ENCODE measurements at regions not wholly inside any gene's neighbourhood (a gene's known extent, or its start where the extent isn't known, plus 50 kb on each side); places are given as distances from the start of the nearest gene placed in this dataset.

- H3K4me1 Mint-ChIP-seq (ENCODE audit: low read depth) = no peaks in the 10 kb centered on the region
- no peaks in the 10 kb centered on the region for H3K27me3 Mint-ChIP-seq (ENCODE audit: low read depth)
- DNase-seq (no peak), ATAC-seq (no peak)
- ChIA-PET CTCF (no interaction called here), POLR2A (no interaction called here)
- no peak overlapping the region for H3K27ac Mint-ChIP-seq
- peaks cover 14% of the 10 kb centered on the region for H3K9me3 Mint-ChIP-seq (ENCODE audit: insufficient read depth)
- H3K36me3 Mint-ChIP-seq (ENCODE audit: low read depth) = no peaks in the 10 kb centered on the region
- no peak overlapping the region for H3K4me3 Mint-ChIP-seq
These were observed 185.1 kb downstream of the PRR20E start for GRCh38 chr13:57352114-57352513.

- ChIA-PET POLR2A (no interaction called here), CTCF (no interaction called here)
- no peak overlapping the region for H3K4me3 Mint-ChIP-seq
- no peaks in the 10 kb centered on the region for H3K27me3 Mint-ChIP-seq (ENCODE audit: low read depth)
- no peaks in the 10 kb centered on the region for H3K36me3 Mint-ChIP-seq (ENCODE audit: low read depth)
- H3K4me1 Mint-ChIP-seq (ENCODE audit: low read depth) = no peaks in the 10 kb centered on the region
- H3K27ac Mint-ChIP-seq = no peak overlapping the region
- peaks cover 11% of the 10 kb centered on the region for H3K9me3 Mint-ChIP-seq (ENCODE audit: insufficient read depth)
- ATAC-seq (no peak), DNase-seq (no peak)
These were observed 186.8 kb downstream of the PRR20E start for GRCh38 chr13:57353831-57354230.

DNA sequence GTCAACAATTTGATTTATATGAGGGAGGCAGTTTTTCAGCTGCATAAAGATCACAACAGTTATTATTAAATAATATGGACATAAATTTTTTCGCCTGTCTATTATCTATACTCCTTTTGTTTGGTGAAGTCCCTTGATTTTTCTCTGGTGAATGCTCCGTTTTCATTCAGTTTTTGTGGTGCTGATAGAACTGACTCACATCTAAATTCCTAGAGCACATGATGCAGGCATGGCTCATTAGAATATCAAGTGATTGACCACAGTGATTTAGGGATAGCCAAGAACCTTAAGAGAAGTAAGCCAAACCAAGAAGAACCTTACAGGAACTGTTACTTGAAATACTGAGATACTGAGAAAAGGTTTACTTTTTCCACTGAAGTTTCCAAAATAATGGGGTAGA is 208.9 kb downstream of the PRR20E start:
- Mint-ChIP-seq H3K9me3 (ENCODE audit: insufficient read depth) (peaks cover 10% of the 10 kb centered on the region), H3K4me3 (no peak overlapping the region), H3K27me3 (ENCODE audit: low read depth) (no peaks in the 10 kb centered on the region), H3K4me1 (ENCODE audit: low read depth) (no peaks in the 10 kb centered on the region), H3K36me3 (ENCODE audit: low read depth) (no peaks in the 10 kb centered on the region), H3K27ac (no peak overlapping the region)
- ChIA-PET CTCF (no interaction called here), POLR2A (no interaction called here)
- DNase-seq (no peak), ATAC-seq (no peak)

DNA sequence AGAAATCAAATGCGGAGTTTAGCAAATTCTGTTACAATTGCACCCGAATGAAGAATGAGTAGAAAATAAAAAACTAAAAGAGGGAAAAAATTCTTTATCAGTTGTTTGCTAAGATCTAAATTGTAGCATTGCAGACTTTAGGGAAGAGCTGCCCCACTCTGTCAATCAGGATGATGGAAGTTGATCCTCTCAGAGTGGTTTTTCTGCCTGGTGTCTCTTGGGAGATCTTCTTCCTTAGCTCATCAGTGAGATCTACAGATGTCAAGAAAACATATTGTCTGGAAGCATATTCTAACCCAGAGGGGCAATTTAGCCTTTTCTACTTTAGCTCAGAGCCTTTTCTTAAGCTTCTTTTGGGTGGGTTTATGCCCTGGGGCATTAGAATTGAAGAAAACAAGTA is 223.2 kb upstream of the PCDH17 start:
- Mint-ChIP-seq H3K27me3 (ENCODE audit: low read depth) (no peaks in the 10 kb centered on the region), H3K36me3 (ENCODE audit: low read depth) (no peaks in the 10 kb centered on the region), H3K4me1 (ENCODE audit: low read depth) (no peaks in the 10 kb centered on the region), H3K4me3 (no peak overlapping the region), H3K9me3 (ENCODE audit: insufficient read depth) (peaks cover 26% of the 10 kb centered on the region), H3K27ac (no peak overlapping the region)
- CTCF ChIA-PET = no interaction called here
- DNase-seq = no peak
- no peak for ATAC-seq
- POLR2A ChIA-PET = no interaction called here

- ATAC-seq = no peak
- Mint-ChIP-seq H3K4me3 (no peak overlapping the region), H3K27me3 (ENCODE audit: low read depth) (no peaks in the 10 kb centered on the region), H3K36me3 (ENCODE audit: low read depth) (no peaks in the 10 kb centered on the region), H3K9me3 (ENCODE audit: insufficient read depth) (peaks cover 26% of the 10 kb centered on the region), H3K4me1 (ENCODE audit: low read depth) (no peaks in the 10 kb centered on the region), H3K27ac (no peak overlapping the region)
- ChIA-PET CTCF (no interaction called here), POLR2A (no interaction called here)
- no peak for DNase-seq
These were observed 222.4 kb upstream of the PCDH17 start for GRCh38 chr13:57409121-57409520.

DNA sequence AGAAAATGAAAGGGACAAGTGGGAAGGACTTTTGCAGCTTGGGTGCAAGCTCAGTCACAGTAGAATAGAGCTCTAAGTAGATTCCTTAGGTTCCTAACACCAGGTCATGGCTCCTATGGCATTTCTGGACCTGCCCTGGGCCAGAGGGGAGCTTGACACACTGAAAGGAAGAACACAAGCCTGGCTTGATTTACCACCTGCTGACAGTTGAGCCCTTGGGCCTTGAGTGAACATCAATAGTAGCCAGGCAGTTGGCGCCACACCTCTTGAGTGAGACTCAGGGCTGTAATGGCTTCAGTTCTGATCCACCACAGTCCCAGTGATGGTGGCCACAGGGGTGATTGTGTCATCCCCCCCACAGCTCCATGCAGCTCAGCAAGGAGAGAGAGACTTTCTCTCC is 221.9 kb upstream of the PCDH17 start:
- no peak for DNase-seq
- Mint-ChIP-seq H3K4me1 (ENCODE audit: low read depth) (no peaks in the 10 kb centered on the region), H3K9me3 (ENCODE audit: insufficient read depth) (peaks cover 26% of the 10 kb centered on the region), H3K4me3 (no peak overlapping the region), H3K36me3 (ENCODE audit: low read depth) (no peaks in the 10 kb centered on the region), H3K27me3 (ENCODE audit: low read depth) (no peaks in the 10 kb centered on the region), H3K27ac (no peak overlapping the region)
- no peak for ATAC-seq
- CTCF ChIA-PET = no interaction called here
- POLR2A ChIA-PET = no interaction called here

GRCh38 chr13:57418067-57418677 is 213.4 kb upstream of the PCDH17 start:
- DNase-seq = no peak
- H3K9me3 Mint-ChIP-seq (ENCODE audit: insufficient read depth) = peaks cover 11% of the 10 kb centered on the region
- ATAC-seq = no peak
- H3K27me3 Mint-ChIP-seq (ENCODE audit: low read depth) = no peaks in the 10 kb centered on the region
- H3K36me3 Mint-ChIP-seq (ENCODE audit: low read depth) = no peaks in the 10 kb centered on the region
- no peak overlapping the region for H3K4me3 Mint-ChIP-seq
- ChIA-PET CTCF (no interaction called here), POLR2A (no interaction called here)
- H3K27ac Mint-ChIP-seq = no peak overlapping the region
- H3K4me1 Mint-ChIP-seq (ENCODE audit: low read depth) = no peaks in the 10 kb centered on the region

- DNase-seq (no peak), ATAC-seq (no peak)
- Mint-ChIP-seq H3K4me3 (no peak overlapping the region), H3K36me3 (ENCODE audit: low read depth) (no peaks in the 10 kb centered on the region), H3K4me1 (ENCODE audit: low read depth) (no peaks in the 10 kb centered on the region), H3K27ac (no peak overlapping the region), H3K9me3 (ENCODE audit: insufficient read depth) (peaks cover 22% of the 10 kb centered on the region), H3K27me3 (ENCODE audit: low read depth) (no peaks in the 10 kb centered on the region)
- ChIA-PET POLR2A (interaction anchor here (0.7 kb wide), 1 partner anchor 10 kb away, joined by 3 read pairs; no protein-coding TSS in a partner anchor), CTCF (no interaction called here)
These were observed 207.2 kb upstream of the PCDH17 start for GRCh38 chr13:57424379-57424778.

- ATAC-seq (no peak), DNase-seq (no peak)
- POLR2A ChIA-PET = no interaction called here
- H3K4me3 Mint-ChIP-seq = no peak overlapping the region
- no peaks in the 10 kb centered on the region for H3K4me1 Mint-ChIP-seq (ENCODE audit: low read depth)
- no peaks in the 10 kb centered on the region for H3K36me3 Mint-ChIP-seq (ENCODE audit: low read depth)
- H3K27ac Mint-ChIP-seq = no peak overlapping the region
- H3K27me3 Mint-ChIP-seq (ENCODE audit: low read depth) = no peaks in the 10 kb centered on the region
- CTCF ChIA-PET = no interaction called here
- peaks cover 25% of the 10 kb centered on the region for H3K9me3 Mint-ChIP-seq (ENCODE audit: insufficient read depth)
These were observed 206.0 kb upstream of the PCDH17 start for GRCh38 chr13:57425531-57425930.

GRCh38 chr13:57437587-57437986 is 194.0 kb upstream of the PCDH17 start:
- Mint-ChIP-seq H3K9me3 (ENCODE audit: insufficient read depth) (peaks cover 21% of the 10 kb centered on the region), H3K27ac (no peak overlapping the region), H3K27me3 (ENCODE audit: low read depth) (no peaks in the 10 kb centered on the region), H3K4me3 (no peak overlapping the region), H3K4me1 (ENCODE audit: low read depth) (no peaks in the 10 kb centered on the region), H3K36me3 (ENCODE audit: low read depth) (no peaks in the 10 kb centered on the region)
- ATAC-seq = no peak
- DNase-seq = no peak
- ChIA-PET CTCF (no interaction called here), POLR2A (no interaction called here)

DNA sequence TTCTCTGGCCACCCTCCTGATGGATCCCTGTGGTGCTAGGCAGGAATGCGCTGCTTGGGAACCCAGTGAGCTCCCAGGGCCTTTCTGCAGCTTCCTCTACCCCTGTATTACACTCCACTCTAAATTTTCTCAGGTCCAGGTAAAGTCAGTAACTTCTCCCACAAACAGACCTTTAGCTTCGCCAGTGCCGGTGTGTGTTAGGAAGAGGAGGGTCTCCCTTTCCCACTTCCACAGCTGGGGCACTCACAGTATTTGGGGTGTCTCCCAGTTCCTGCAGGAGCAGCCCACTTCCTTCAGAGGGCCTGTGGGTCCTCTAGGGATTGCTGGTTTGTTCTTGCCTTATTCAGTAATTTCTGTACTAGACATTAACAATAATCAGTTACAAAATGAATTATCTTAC is 193.5 kb upstream of the PCDH17 start:
- DNase-seq (no peak), ATAC-seq (no peak)
- H3K4me1 Mint-ChIP-seq (ENCODE audit: low read depth) = no peaks in the 10 kb centered on the region
- H3K9me3 Mint-ChIP-seq (ENCODE audit: insufficient read depth) = peaks cover 18% of the 10 kb centered on the region
- no peak overlapping the region for H3K4me3 Mint-ChIP-seq
- CTCF ChIA-PET = no interaction called here
- no peaks in the 10 kb centered on the region for H3K27me3 Mint-ChIP-seq (ENCODE audit: low read depth)
- POLR2A ChIA-PET = no interaction called here
- H3K36me3 Mint-ChIP-seq (ENCODE audit: low read depth) = no peaks in the 10 kb centered on the region
- H3K27ac Mint-ChIP-seq = no peak overlapping the region

DNA sequence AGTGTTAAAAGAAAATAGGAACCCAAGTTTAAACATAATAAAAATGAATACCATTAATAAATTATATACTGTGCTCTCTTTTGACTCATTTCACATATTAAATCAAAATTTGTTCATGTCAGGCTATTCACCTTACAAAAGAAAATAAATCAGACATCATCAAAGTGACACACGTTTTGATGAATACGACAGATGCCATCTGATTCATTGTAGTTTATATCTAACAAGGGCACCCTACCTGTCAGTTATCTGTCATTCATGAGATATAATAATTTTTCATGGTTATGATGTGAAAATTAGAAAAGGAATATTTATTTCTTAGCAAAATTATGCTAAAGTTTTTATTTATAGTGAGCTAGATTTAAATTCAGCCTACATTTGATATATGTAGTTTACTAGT is 188.1 kb upstream of the PCDH17 start:
- ChIA-PET POLR2A (no interaction called here), CTCF (no interaction called here)
- no peaks in the 10 kb centered on the region for H3K36me3 Mint-ChIP-seq (ENCODE audit: low read depth)
- H3K4me1 Mint-ChIP-seq (ENCODE audit: low read depth) = no peaks in the 10 kb centered on the region
- H3K9me3 Mint-ChIP-seq (ENCODE audit: insufficient read depth) = peaks cover 11% of the 10 kb centered on the region
- H3K27ac Mint-ChIP-seq = no peak overlapping the region
- no peak for ATAC-seq
- DNase-seq = no peak
- no peaks in the 10 kb centered on the region for H3K27me3 Mint-ChIP-seq (ENCODE audit: low read depth)
- H3K4me3 Mint-ChIP-seq = no peak overlapping the region

- CTCF ChIA-PET = no interaction called here
These were observed 181.2 kb upstream of the PCDH17 start for GRCh38 chr13:57450356-57450755.

More at GRCh38 chr13:57450356-57450755, 181.2 kb upstream of the PCDH17 start:
- Mint-ChIP-seq H3K27me3 (ENCODE audit: low read depth) (no peaks in the 10 kb centered on the region), H3K4me1 (ENCODE audit: low read depth) (no peaks in the 10 kb centered on the region), H3K27ac (no peak overlapping the region), H3K4me3 (no peak overlapping the region), H3K9me3 (ENCODE audit: insufficient read depth) (peaks cover 23% of the 10 kb centered on the region), H3K36me3 (ENCODE audit: low read depth) (no peaks in the 10 kb centered on the region)
- DNase-seq (no peak), ATAC-seq (no peak)
- POLR2A ChIA-PET = no interaction called here

All from activated CD8-positive, alpha-beta T cell treated with anti-CD3 and anti-CD28 coated beads, Interleukin-2, amount 10 ng/mL, durations not matched to agents 7 days and 5 days (primary cell).